Vagina (tissue), 2 donors: ENCODE measurements at regions not wholly inside any gene's neighbourhood (a gene's known extent, or its start where the extent isn't known, plus 50 kb on each side); places are given as distances from the start of the nearest gene placed in this dataset.

ENCODE experiments used
- POLR2A ChIP-seq, 2 donors: fragments of 450-650 bp; IDR thresholded peaks; one replicate each; pipeline ENCODE4 v1.6.1; 2017; ENCODE audit warnings: antibody characterized with exemption in 2 of 2, mild to moderate bottlenecking in 2 of 2, moderate library complexity in 2 of 2
- POLR2AphosphoS5 ChIP-seq, 2 donors: sonication (generic); formaldehyde crosslinking; IDR thresholded peaks; one replicate each; pipeline ENCODE4 v1.9.0; 2017; ENCODE audit warnings: antibody characterized with exemption in 2 of 2, mild to moderate bottlenecking in 2 of 2, low read depth in 1 of 2; ENCODE audit not compliant: insufficient read depth in 1 of 2
- TF ChIP-seq, protein P1 (sequence below), 3 experiments: fragments of 450-650 bp in 2 of 3; fragments of 200-600 bp in 1 of 3; sonication (generic) in 1 of 3; IDR thresholded peaks; one replicate each; pipeline ENCODE4 v1.5.1; 2017 to 2019; ENCODE audit warnings: antibody characterized with exemption in 3 of 3, mild to moderate bottlenecking in 2 of 3, moderate library complexity in 2 of 3

DNA sequence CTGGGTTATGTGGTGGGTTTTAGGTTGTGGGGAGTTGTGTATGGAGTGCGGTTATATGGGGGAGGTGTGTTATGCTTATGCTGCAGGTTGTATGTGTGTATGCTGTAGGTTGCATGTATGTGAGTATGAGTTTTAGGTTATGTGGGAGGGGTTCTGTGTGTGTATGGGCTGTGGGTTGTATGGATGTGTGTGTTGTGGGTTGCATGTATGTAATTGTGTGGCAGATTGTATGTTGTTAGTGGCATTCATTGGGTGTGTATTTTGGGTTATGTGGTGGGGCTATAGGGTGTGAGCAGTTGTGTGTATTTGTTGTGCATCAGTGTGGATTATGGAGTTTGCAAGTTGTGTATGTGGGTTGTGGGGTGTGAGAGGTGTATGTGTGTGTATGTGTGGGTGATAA, 277.4 kb downstream of the NPIPA8 start:
- TF ChIP-seq, protein P1, sequence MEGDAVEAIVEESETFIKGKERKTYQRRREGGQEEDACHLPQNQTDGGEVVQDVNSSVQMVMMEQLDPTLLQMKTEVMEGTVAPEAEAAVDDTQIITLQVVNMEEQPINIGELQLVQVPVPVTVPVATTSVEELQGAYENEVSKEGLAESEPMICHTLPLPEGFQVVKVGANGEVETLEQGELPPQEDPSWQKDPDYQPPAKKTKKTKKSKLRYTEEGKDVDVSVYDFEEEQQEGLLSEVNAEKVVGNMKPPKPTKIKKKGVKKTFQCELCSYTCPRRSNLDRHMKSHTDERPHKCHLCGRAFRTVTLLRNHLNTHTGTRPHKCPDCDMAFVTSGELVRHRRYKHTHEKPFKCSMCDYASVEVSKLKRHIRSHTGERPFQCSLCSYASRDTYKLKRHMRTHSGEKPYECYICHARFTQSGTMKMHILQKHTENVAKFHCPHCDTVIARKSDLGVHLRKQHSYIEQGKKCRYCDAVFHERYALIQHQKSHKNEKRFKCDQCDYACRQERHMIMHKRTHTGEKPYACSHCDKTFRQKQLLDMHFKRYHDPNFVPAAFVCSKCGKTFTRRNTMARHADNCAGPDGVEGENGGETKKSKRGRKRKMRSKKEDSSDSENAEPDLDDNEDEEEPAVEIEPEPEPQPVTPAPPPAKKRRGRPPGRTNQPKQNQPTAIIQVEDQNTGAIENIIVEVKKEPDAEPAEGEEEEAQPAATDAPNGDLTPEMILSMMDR (IDR thresholded peaks at IDR 0.05) = no peak
- TF ChIP-seq POLR2A (IDR thresholded peaks at IDR 0.05) (no peak), POLR2AphosphoS5 (IDR thresholded peaks at IDR 0.05; ENCODE audit: insufficient read depth in 1 of 2, low read depth in 1 of 2) (no peak)
